Coronary artery (tissue), 2 donors: ENCODE measurements at regions not wholly inside any gene's neighbourhood (a gene's known extent, or its start where the extent isn't known, plus 50 kb on each side); places are given as distances from the start of the nearest gene placed in this dataset.

ENCODE experiments used
- DNase-seq: peaks from one replicate; pipeline ENCODE4 v3.0.0-alpha.2; 2017; ENCODE audit warnings: low spot score
- H3K27ac ChIP-seq, 2 donors: fragments of 200-600 bp; sonication (generic); one replicate each; pipeline ENCODE4 v1.5.1; 2016 to 2019
- H3K4me3 ChIP-seq: fragments of 200-600 bp; sonication (generic); 2 replicates; pipeline ENCODE4 v1.5.1; 2016; ENCODE audit warnings: mild to moderate bottlenecking, moderate library complexity
- CTCF ChIP-seq: fragments of 200-600 bp; sonication (generic); IDR thresholded peaks from one replicate; pipeline ENCODE4 v1.5.1; 2019; ENCODE audit warnings: antibody characterized with exemption

GRCh38 chrX:120680090-120680489 is 50.2 kb upstream of the C1GALT1C1 start:
- DNase-seq = no peak
- H3K4me3 ChIP-seq = no peak overlapping the region
- no peak for TF ChIP-seq CTCF
- no peak overlapping the region for H3K27ac ChIP-seq
